SH-SY5Y (cell line): ENCODE measurements at regions not wholly inside any gene's neighbourhood (a gene's known extent, or its start where the extent isn't known, plus 50 kb on each side); places are given as distances from the start of the nearest gene placed in this dataset.

Source experiments
- GATA2 ChIP-seq: IDR thresholded peaks from 2 replicates; pipeline ENCODE4 v1.6.1; 2011; ENCODE audit warnings: mild to moderate bottlenecking, low read depth, low read length
- GATA3 ChIP-seq: IDR thresholded peaks from 2 replicates; pipeline ENCODE4 v1.6.1; 2011; ENCODE audit warnings: low read depth, mild to moderate bottlenecking, low read length, moderate library complexity

GRCh38 chr6:112951829-112952228 lies 604.7 kb downstream of the RFPL4B start:
- TF ChIP-seq GATA2 (no peak), GATA3 (no peak)
